Amygdala (tissue), 56 donors: ENCODE measurements at regions not wholly inside any gene's neighbourhood (a gene's known extent, or its start where the extent isn't known, plus 50 kb on each side); places are given as distances from the start of the nearest gene placed in this dataset.

Experiments
- DNase-seq, 56 donors: peaks; one replicate each; lab custom pipeline; 2025; lab: John Stamatoyannopoulos, UW

DNA sequence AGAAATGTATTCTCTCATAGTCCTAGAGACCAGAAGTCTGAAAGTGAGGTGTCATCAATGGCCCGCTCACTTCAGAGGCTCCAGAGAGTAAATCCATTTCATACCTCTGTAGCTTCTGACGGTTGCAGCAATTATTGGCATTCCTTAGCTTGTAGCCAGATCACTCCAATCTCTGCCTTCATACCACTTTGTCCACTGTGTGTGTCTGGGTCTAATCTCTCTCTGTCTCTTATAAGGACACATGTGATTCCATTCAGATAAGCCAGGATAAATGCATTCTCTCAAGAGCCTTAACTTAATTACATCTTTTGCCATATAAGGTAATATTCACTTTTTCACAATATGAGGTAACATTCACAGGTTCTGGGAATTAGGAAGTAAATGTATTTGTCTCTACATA lies 365.7 kb downstream of the GXYLT1 start:
- DNase-seq: no peak

DNA sequence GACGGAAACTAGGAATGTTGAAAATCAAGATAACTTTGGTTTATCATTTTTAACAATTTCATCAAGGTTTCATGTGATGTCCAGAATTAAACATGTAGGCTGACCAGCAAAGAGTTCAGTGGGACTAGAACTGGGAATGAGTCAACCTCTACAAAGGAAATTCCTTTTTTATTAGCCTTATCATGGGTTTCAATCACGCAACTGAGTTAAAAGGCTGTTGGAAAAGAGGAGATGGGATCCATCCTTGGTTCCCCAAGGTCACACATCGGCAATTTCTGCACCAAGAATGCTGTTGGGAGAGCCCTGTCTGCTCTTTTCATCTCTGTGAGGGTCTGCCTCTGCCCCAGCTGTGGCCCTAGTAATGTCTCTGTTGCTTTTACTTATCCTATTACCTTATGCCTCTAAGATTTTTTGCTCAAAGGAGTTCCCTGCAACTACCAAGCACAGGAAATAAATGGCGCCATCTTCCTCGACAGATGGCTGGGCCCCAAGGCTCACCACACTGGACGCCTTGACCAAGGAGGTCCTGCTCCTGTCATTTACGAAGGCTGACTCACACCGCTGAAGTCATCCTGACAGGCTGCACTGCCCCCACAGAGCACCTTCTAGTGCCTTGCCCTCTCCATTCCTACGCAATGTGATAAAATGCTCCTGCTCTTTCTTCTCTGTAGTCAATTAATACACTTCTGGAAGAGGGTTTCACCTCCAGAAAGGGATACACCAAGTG lies 367.4 kb downstream of the GXYLT1 start:
- no peak for DNase-seq

- no peak for DNase-seq
These were observed 372.2 kb downstream of the GXYLT1 start for GRCh38 chr12:41772478-41772877.

- no peak for DNase-seq
These were observed 374.9 kb downstream of the GXYLT1 start for GRCh38 chr12:41769810-41770209.

- DNase-seq: no peak
These were observed 376.2 kb downstream of the GXYLT1 start for GRCh38 chr12:41768456-41768855.

GRCh38 chr12:41762691-41763090 lies 382.0 kb downstream of the GXYLT1 start:
- no peak for DNase-seq

DNA sequence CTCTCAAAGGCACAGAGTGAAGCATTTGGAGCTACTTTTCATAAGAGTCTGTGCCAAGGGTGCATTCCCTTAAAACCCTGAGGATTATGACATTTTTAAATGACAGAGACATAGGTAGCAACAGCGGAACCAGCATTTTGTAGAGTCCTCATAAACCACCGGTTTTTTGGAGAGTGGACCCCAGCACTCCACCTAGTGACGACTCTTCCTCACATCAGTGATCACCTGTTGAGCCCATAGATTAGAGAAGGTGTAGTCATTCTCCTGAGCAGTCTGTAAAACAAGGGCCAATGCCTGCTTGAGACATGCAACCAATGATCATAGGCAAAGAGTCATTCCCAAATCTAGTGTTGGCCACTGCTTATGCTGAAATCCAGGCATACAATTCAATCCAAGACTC lies 399.1 kb downstream of the GXYLT1 start:
- DNase-seq: no peak

DNA sequence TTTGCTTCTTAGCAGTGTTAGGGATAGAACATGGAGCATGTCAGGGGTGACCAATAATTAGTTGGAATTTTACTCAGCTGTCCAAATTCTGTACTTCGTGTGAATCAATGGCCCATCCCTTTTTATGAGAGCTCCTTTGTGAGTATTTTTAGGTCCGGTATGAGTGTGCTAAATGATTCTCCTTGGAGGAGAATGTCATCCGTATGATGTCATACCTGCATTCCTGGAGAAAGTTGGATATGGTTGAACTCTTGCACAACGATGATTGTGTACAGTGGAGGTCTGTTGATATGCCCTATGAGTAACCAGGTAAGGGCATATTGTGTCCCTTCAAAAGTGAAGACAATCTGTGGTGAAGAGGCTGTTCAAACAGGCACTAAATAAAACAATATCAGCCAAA lies 400.8 kb downstream of the GXYLT1 start:
- no peak for DNase-seq

DNA sequence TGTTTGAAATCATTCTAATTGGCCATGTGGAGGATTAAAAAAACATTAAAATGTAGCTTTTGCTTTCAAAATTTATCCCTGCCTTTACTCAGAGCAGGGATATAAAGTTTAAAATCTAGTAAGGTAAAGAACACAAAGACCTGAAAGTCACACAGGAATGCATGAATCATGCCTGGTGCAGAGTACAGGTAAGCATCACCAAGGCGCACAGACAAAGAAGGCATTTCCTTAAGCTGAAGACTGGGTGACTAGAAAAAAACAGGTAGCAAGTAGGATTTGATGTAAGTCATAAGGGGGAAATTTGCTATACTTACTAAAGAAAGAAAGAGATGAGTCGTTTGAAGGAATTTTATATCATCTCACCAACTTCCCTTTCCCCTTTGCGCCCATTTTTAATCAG lies 405.6 kb downstream of the GXYLT1 start:
- DNase-seq: no peak

- DNase-seq: no peak
These were observed 407.3 kb downstream of the GXYLT1 start for GRCh38 chr12:41737423-41737822.

- DNase-seq: no peak
These were observed 408.2 kb downstream of the GXYLT1 start for GRCh38 chr12:41736436-41736835.

GRCh38 chr12:41731691-41732090 lies 413.0 kb downstream of the GXYLT1 start:
- DNase-seq: no peak

GRCh38 chr12:41731061-41731460 lies 413.6 kb downstream of the GXYLT1 start:
- no peak for DNase-seq

DNA sequence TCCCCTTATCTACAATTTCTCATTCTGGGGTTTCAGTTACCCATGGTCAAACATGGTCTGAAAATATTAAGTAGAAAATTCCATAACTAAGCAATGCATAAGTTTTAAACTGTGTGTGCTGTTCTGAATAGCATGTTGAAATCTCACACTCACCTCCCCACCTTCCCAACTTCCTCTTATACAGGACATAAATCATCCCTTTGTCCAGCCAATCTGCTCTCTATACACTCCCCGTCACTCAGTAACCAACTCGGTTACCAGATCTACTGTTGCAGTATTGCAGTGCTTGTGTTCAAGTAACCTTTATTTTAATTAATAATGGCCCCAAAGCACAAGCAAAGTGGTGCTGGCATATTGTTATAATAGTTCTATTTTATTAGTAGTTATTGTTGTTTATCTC lies 420.5 kb downstream of the GXYLT1 start:
- no peak for DNase-seq

DNA sequence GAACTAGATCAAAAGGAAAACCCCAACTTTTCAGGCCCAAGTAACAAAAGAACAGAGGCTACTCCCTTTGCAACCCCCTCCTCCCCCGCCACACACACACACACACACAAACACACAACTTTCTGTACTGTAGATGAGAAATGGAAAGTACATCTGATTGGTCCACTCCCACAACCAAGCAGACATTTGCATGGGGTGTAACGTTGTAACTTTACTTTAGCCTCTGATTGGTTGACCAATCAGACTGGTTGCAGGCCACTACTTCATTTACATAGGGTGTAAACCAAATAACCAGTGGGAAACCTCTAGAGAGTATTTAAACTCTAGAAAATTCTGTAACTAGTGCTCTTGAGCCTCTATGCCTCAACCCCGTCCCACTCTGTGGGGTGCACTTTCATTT lies 425.5 kb downstream of the GXYLT1 start:
- DNase-seq: no peak

GRCh38 chr12:41715256-41715655 lies 429.4 kb downstream of the GXYLT1 start:
- DNase-seq: no peak

GRCh38 chr12:41709463-41710285 lies 435.0 kb downstream of the GXYLT1 start:
- no peak for DNase-seq

DNA sequence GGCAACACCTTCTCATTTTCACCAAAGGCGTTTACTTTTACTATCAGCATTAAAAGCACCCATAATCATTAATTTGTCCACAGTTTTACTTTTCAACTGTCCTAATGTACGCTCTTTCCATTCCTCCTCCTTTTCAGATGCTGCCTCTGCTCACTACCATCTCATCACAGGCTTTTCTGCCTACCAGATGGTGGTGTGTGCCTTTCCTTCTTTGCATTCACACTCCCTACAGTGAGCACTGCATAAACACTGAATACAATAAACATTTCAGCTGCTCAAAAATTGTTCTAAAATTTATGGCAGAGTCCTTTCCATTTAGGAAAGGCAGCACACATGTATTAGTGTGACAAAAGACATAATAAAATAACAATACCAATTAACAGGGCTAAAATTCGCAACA lies 435.7 kb downstream of the GXYLT1 start:
- DNase-seq: peak in 1 of 56 donors; percentile 0

- no peak for DNase-seq
These were observed 438.3 kb downstream of the GXYLT1 start for GRCh38 chr12:41706376-41706775.

GRCh38 chr12:41701943-41702601 lies 442.6 kb downstream of the GXYLT1 start:
- no peak for DNase-seq

- DNase-seq: no peak
These were observed 443.7 kb downstream of the GXYLT1 start for GRCh38 chr12:41700940-41701339.

GRCh38 chr12:41699658-41700057 lies 445.0 kb downstream of the GXYLT1 start:
- DNase-seq: no peak
